WTC11 (cell line): ENCODE measurements at regions not wholly inside any gene's neighbourhood (a gene's known extent, or its start where the extent isn't known, plus 50 kb on each side); places are given as distances from the start of the nearest gene placed in this dataset.

ENCODE experiments used
- ATAC-seq: fragments of 200-7000 bp; cut with Tn5 transposase; 2 replicates; pipeline ENCODE4 v1.10.0; 2021; ENCODE audit warnings: mild to moderate bottlenecking, moderate library complexity
- CTCF ChIA-PET: fragments of 300-600 bp; sonication (Branson Sonifier 250); formaldehyde crosslinking; loops from one replicate; lab custom pipeline; 2021; ENCODE audit warnings: antibody characterized with exemption; lab: Charles Lee
- POLR2A ChIA-PET: fragments of 350-600 bp; sonication (Branson Sonifier 250); formaldehyde crosslinking; loops from one replicate; lab custom pipeline; 2021; ENCODE audit warnings: antibody characterized with exemption; lab: Charles Lee
- DNase-seq: peaks from one replicate; pipeline ENCODE4 v3.0.0; 2021; ENCODE audit warnings: low spot score
- H3K27ac Mint-ChIP-seq: 2 replicates; pipeline ENCODE4 v1.8.0; 2021; ENCODE audit warnings: mixed read lengths
- H3K27me3 Mint-ChIP-seq: 2 replicates; pipeline ENCODE4 v1.8.0; 2021; ENCODE audit warnings: low read depth, mild to moderate bottlenecking, moderate library complexity, mixed read lengths
- H3K36me3 Mint-ChIP-seq: 2 replicates; pipeline ENCODE4 v1.8.0; 2021; ENCODE audit warnings: mixed read lengths
- H3K4me1 Mint-ChIP-seq: 2 replicates; pipeline ENCODE4 v1.8.0; 2022; ENCODE audit warnings: mixed read lengths
- H3K4me3 Mint-ChIP-seq: 2 replicates; pipeline ENCODE4 v1.8.0; 2021; ENCODE audit warnings: mild to moderate bottlenecking, moderate library complexity, mixed read lengths
- H3K9me3 Mint-ChIP-seq: 2 replicates; pipeline ENCODE4 v1.8.0; 2021; ENCODE audit warnings: mixed read lengths
- ATF1 ChIP-seq: sonication (generic); formaldehyde crosslinking; IDR thresholded peaks from 2 replicates; pipeline ENCODE4 v1.8.1; 2023; ENCODE audit warnings: mild to moderate bottlenecking, moderate library complexity, missing genetic modification reagents
- FOXK1 ChIP-seq: sonication (generic); formaldehyde crosslinking; IDR thresholded peaks from 2 replicates; pipeline ENCODE4 v1.8.0; 2022; ENCODE audit warnings: mild to moderate bottlenecking, moderate library complexity, missing genetic modification reagents
- JAZF1 ChIP-seq: fragments of 250-450 bp; sonication (Bioruptor Pico); IDR thresholded peaks from 2 replicates; pipeline ENCODE4 v1.9.0; 2021; ENCODE audit warnings: moderate library complexity, mild to moderate bottlenecking, inconsistent platforms
- NR2C2 ChIP-seq: sonication (generic); formaldehyde crosslinking; IDR thresholded peaks from 2 replicates; pipeline ENCODE4 v1.8.0; 2022; ENCODE audit warnings: mild to moderate bottlenecking, missing genetic modification reagents
- SMAD3 ChIP-seq: sonication (generic); formaldehyde crosslinking; IDR thresholded peaks from 2 replicates; pipeline ENCODE4 v1.8.0; 2022; ENCODE audit warnings: missing genetic modification reagents, mild to moderate bottlenecking, borderline replicate concordance
- TF ChIP-seq, protein P1 (sequence below): fragments of 250-450 bp; sonication (Bioruptor Pico); conservative IDR thresholded peaks from 2 replicates; pipeline ENCODE4 v1.9.0; 2021; ENCODE audit warnings: mild to moderate bottlenecking
- TF ChIP-seq, protein P2 (sequence below): fragments of 250-450 bp; sonication (Bioruptor Pico); IDR thresholded peaks from 2 replicates; pipeline ENCODE4 v1.9.0; 2021; ENCODE audit warnings: mild to moderate bottlenecking
- TF ChIP-seq, protein P3 (sequence below): fragments of 250-450 bp; sonication (Bioruptor Pico); IDR thresholded peaks from 2 replicates; pipeline ENCODE4 v1.9.0; 2021; ENCODE audit warnings: mild to moderate bottlenecking
- TF ChIP-seq, protein P4 (sequence below): sonication (generic); formaldehyde crosslinking; IDR thresholded peaks from 2 replicates; pipeline ENCODE4 v1.8.0; 2022; ENCODE audit warnings: mild to moderate bottlenecking, missing genetic modification reagents
- TF ChIP-seq, protein P5 (sequence below): sonication (generic); formaldehyde crosslinking; IDR thresholded peaks from 2 replicates; pipeline ENCODE4 v1.8.1; 2023; ENCODE audit warnings: mild to moderate bottlenecking, missing genetic modification reagents, moderate library complexity
- TF ChIP-seq, protein P6 (sequence below): sonication (generic); formaldehyde crosslinking; IDR thresholded peaks from 2 replicates; pipeline ENCODE4 v1.8.0; 2022; ENCODE audit warnings: missing genetic modification reagents
- TF ChIP-seq, protein P7 (sequence below): sonication (generic); formaldehyde crosslinking; conservative IDR thresholded peaks from 2 replicates; pipeline ENCODE4 v1.8.1; 2023; ENCODE audit warnings: mild to moderate bottlenecking, low read depth, missing genetic modification reagents, moderate library complexity

DNA sequence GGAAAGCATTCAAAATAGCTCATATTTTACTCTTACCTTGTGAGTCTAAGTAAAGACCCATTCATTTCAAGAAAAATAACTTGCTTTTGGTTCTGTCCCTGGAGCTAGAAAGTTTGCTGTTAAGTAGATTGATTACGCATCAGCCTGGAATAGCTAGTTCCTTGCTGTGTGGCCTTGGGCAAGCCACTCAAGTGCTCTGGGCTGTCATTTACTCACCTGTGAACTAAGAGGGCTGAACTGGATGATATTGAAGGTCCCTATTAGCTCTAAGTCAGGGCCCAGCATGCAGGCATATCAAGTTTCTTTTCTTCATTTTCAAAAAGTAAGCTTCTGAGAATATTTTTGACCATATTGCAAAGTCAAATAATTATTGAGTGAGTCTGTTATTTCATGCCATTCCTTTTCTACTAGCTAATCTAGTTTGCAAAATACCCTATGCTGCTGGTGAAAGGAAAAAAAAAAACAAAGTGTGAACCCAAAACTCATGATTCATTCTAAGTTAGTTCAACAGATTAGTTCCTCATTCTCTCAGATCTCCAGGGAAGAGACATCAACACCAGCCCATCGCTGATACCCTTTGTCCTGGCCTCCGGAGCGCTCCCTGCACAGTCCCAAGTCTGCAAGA lies 106.5 kb upstream of the GMDS start:
- no peak overlapping the region for H3K4me3 Mint-ChIP-seq
- no peak for ATAC-seq
- no peaks in the 10 kb centered on the region for H3K27me3 Mint-ChIP-seq
- H3K36me3 Mint-ChIP-seq: no peaks in the 10 kb centered on the region
- ChIA-PET CTCF (interaction anchor here (0.7 to 3.6 kb wide), 5 partner anchors 52 to 458 kb away, joined by 3 to 22 read pairs (median 4); no protein-coding TSS in a partner anchor), POLR2A (no interaction called here)
- no peaks in the 10 kb centered on the region for H3K9me3 Mint-ChIP-seq
- H3K4me1 Mint-ChIP-seq: peaks cover 7% of the 10 kb centered on the region
- DNase-seq: no peak
- TF ChIP-seq, protein P1, sequence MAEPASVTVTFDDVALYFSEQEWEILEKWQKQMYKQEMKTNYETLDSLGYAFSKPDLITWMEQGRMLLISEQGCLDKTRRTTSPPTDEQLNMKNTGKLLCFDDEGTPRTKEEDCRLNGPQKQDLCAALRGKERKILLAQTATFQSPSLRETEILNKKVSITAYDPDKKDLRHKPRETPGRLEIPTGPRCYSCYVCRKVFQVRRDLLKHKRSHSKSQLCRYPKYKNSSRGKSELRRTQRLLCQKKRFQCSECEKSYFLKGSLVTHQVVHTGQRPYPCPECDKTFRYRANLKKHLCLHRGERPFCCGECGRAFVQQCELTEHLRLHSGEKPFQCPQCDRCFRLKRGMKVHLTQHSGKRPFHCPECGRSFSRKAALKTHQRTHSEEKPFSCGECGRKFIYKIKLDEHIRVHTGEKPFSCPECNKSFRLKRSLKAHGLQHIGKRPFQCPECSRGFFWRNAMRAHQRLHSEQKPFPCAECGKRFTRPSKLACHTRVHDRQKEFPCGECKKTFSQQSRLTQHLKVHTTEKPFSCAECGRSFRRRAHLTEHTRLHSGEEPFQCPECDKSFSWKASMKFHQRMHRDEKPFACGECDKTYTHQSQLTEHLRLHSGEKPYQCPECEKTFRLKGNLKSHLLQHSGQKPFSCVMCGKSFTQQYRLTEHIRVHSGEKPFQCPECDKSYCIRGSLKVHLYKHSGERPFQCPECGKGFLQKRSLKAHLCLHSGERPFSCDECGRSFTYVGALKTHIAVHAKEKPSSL (CRISPR knock-in tag): no peak
- H3K27ac Mint-ChIP-seq: no peak overlapping the region; the same call in 1 of the 2 replicates

DNA sequence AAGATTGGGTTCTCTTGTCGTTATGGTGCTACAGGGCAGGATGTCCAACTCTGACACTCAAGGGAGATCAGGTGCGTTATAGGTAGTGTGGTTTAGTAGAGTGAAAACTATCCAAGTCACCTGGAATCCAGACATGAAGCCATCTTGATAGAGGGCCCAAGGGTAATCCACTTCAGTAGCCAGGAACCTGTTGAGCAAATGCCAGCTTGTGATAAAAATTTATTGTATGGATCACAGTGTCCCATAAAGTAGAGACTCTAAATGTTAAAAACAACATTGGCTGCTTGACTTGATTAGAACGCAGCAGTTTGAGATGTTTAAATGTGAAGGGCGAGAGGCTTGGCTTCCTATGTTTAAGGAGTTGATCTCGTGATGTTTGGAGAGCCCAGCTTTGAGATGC lies 105.7 kb upstream of the GMDS start:
- no peaks in the 10 kb centered on the region for H3K27me3 Mint-ChIP-seq
- H3K4me1 Mint-ChIP-seq: peaks cover 7% of the 10 kb centered on the region
- ATAC-seq: no peak
- H3K9me3 Mint-ChIP-seq: no peaks in the 10 kb centered on the region
- TF ChIP-seq FOXK1 (no peak), SMAD3 (CRISPR knock-in tag) (no peak), ATF1 (CRISPR knock-in tag) (no peak), JAZF1 (CRISPR knock-in tag) (no peak), NR2C2 (CRISPR knock-in tag) (no peak)
- TF ChIP-seq, protein P2, sequence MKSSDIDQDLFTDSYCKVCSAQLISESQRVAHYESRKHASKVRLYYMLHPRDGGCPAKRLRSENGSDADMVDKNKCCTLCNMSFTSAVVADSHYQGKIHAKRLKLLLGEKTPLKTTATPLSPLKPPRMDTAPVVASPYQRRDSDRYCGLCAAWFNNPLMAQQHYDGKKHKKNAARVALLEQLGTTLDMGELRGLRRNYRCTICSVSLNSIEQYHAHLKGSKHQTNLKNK (CRISPR knock-in tag): no peak
- TF ChIP-seq, protein P1 (CRISPR knock-in tag): no peak
- TF ChIP-seq, protein P3, sequence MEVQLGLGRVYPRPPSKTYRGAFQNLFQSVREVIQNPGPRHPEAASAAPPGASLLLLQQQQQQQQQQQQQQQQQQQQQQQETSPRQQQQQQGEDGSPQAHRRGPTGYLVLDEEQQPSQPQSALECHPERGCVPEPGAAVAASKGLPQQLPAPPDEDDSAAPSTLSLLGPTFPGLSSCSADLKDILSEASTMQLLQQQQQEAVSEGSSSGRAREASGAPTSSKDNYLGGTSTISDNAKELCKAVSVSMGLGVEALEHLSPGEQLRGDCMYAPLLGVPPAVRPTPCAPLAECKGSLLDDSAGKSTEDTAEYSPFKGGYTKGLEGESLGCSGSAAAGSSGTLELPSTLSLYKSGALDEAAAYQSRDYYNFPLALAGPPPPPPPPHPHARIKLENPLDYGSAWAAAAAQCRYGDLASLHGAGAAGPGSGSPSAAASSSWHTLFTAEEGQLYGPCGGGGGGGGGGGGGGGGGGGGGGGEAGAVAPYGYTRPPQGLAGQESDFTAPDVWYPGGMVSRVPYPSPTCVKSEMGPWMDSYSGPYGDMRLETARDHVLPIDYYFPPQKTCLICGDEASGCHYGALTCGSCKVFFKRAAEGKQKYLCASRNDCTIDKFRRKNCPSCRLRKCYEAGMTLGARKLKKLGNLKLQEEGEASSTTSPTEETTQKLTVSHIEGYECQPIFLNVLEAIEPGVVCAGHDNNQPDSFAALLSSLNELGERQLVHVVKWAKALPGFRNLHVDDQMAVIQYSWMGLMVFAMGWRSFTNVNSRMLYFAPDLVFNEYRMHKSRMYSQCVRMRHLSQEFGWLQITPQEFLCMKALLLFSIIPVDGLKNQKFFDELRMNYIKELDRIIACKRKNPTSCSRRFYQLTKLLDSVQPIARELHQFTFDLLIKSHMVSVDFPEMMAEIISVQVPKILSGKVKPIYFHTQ (CRISPR knock-in tag): no peak
- TF ChIP-seq, protein P4, sequence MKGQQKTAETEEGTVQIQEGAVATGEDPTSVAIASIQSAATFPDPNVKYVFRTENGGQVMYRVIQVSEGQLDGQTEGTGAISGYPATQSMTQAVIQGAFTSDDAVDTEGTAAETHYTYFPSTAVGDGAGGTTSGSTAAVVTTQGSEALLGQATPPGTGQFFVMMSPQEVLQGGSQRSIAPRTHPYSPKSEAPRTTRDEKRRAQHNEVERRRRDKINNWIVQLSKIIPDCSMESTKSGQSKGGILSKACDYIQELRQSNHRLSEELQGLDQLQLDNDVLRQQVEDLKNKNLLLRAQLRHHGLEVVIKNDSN: no peak
- TF ChIP-seq, protein P5, sequence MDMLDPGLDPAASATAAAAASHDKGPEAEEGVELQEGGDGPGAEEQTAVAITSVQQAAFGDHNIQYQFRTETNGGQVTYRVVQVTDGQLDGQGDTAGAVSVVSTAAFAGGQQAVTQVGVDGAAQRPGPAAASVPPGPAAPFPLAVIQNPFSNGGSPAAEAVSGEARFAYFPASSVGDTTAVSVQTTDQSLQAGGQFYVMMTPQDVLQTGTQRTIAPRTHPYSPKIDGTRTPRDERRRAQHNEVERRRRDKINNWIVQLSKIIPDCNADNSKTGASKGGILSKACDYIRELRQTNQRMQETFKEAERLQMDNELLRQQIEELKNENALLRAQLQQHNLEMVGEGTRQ (CRISPR knock-in tag): no peak
- H3K36me3 Mint-ChIP-seq: no peaks in the 10 kb centered on the region
- no peak for DNase-seq
- ChIA-PET POLR2A (no interaction called here), CTCF (interaction anchor here (3.6 kb wide), 1 partner anchor 142 kb away, joined by 22 read pairs; no protein-coding TSS in a partner anchor)
- H3K27ac Mint-ChIP-seq: no peak overlapping the region
- no peak overlapping the region for H3K4me3 Mint-ChIP-seq

DNA sequence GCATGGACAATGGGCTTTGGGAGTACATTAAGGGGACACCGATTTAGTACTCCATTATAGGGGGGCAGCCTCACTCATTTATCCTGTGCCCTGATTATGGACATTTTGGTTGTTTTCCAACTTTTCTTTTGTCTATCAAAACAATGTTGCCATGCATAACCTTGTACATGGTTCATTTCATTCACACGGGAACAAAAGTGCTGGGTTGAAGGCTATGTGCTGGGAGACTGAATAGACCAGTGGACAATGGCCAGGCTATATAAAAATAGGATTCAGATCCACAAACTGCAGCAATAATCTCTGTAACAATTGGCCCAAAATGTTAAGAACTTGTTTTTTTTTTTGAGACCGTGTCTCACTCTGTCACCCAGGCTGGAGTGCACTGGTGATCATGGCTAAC lies 100.7 kb upstream of the GMDS start:
- peaks cover 5% of the 10 kb centered on the region for H3K4me1 Mint-ChIP-seq
- H3K27ac Mint-ChIP-seq: no peak overlapping the region
- POLR2A ChIA-PET: no interaction called here
- H3K4me3 Mint-ChIP-seq: no peak overlapping the region
- peaks cover 22% of the 10 kb centered on the region for H3K9me3 Mint-ChIP-seq
- CTCF ChIA-PET: no interaction called here
- H3K36me3 Mint-ChIP-seq: no peaks in the 10 kb centered on the region
- DNase-seq: no peak
- H3K27me3 Mint-ChIP-seq: no peaks in the 10 kb centered on the region
- ATAC-seq: no peak
- TF ChIP-seq, protein P6, sequence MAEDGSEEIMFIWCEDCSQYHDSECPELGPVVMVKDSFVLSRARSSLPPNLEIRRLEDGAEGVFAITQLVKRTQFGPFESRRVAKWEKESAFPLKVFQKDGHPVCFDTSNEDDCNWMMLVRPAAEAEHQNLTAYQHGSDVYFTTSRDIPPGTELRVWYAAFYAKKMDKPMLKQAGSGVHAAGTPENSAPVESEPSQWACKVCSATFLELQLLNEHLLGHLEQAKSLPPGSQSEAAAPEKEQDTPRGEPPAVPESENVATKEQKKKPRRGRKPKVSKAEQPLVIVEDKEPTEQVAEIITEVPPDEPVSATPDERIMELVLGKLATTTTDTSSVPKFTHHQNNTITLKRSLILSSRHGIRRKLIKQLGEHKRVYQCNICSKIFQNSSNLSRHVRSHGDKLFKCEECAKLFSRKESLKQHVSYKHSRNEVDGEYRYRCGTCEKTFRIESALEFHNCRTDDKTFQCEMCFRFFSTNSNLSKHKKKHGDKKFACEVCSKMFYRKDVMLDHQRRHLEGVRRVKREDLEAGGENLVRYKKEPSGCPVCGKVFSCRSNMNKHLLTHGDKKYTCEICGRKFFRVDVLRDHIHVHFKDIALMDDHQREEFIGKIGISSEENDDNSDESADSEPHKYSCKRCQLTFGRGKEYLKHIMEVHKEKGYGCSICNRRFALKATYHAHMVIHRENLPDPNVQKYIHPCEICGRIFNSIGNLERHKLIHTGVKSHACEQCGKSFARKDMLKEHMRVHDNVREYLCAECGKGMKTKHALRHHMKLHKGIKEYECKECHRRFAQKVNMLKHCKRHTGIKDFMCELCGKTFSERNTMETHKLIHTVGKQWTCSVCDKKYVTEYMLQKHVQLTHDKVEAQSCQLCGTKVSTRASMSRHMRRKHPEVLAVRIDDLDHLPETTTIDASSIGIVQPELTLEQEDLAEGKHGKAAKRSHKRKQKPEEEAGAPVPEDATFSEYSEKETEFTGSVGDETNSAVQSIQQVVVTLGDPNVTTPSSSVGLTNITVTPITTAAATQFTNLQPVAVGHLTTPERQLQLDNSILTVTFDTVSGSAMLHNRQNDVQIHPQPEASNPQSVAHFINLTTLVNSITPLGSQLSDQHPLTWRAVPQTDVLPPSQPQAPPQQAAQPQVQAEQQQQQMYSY (CRISPR knock-in tag): no peak
- TF ChIP-seq, protein P7, sequence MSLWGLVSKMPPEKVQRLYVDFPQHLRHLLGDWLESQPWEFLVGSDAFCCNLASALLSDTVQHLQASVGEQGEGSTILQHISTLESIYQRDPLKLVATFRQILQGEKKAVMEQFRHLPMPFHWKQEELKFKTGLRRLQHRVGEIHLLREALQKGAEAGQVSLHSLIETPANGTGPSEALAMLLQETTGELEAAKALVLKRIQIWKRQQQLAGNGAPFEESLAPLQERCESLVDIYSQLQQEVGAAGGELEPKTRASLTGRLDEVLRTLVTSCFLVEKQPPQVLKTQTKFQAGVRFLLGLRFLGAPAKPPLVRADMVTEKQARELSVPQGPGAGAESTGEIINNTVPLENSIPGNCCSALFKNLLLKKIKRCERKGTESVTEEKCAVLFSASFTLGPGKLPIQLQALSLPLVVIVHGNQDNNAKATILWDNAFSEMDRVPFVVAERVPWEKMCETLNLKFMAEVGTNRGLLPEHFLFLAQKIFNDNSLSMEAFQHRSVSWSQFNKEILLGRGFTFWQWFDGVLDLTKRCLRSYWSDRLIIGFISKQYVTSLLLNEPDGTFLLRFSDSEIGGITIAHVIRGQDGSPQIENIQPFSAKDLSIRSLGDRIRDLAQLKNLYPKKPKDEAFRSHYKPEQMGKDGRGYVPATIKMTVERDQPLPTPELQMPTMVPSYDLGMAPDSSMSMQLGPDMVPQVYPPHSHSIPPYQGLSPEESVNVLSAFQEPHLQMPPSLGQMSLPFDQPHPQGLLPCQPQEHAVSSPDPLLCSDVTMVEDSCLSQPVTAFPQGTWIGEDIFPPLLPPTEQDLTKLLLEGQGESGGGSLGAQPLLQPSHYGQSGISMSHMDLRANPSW (CRISPR knock-in tag): no peak
